HEK293 (cell line): ENCODE measurements at regions not wholly inside any gene's neighbourhood (a gene's known extent, or its start where the extent isn't known, plus 50 kb on each side); places are given as distances from the start of the nearest gene placed in this dataset.

ENCODE experiments used
- CTCF ChIA-PET: fragments of 350-600 bp; formaldehyde crosslinking; extraction: SDS; loops from one replicate; lab custom pipeline; 2021; ENCODE audit warnings: antibody characterized with exemption; lab: Yijun Ruan, JAX
- POLR2A ChIA-PET: fragments of 300-600 bp; formaldehyde crosslinking; extraction: SDS; loops from one replicate; lab custom pipeline; 2020; ENCODE audit warnings: antibody characterized with exemption, inconsistent platforms; lab: Yijun Ruan, JAX
- H3K27ac ChIP-seq: fragments of 200-500 bp; sonication (Bioruptor generic); 2 replicates; pipeline ENCODE4 v1.5.1; 2014; ENCODE audit warnings: low read depth, low read length, control low read depth, inconsistent platforms; ENCODE audit errors: extremely low read depth
- H3K36me3 ChIP-seq, 2 experiments: fragments of 200-500 bp in 1 of 2; sonication (Bioruptor generic) in 1 of 2; 1 replicate in 1 of 2; 2 replicates in 1 of 2; pipeline ENCODE4 v1.5.1; 2014 to 2017; ENCODE audit warnings: inconsistent platforms in 2 of 2, low read length in 2 of 2; ENCODE audit not compliant: control insufficient read depth in 2 of 2, insufficient read depth in 1 of 2
- H3K4me1 ChIP-seq: fragments of 200-500 bp; sonication (Bioruptor generic); 2 replicates; pipeline ENCODE4 v1.5.1; 2014; ENCODE audit warnings: mild to moderate bottlenecking, low read length, inconsistent platforms; ENCODE audit not compliant: control insufficient read depth, insufficient read depth
- H3K4me3 ChIP-seq: 2 replicates; pipeline ENCODE4 v1.5.1; 2011; ENCODE audit warnings: low read depth, mild to moderate bottlenecking, control low read depth, low read length, moderate library complexity
- H3K9me3 ChIP-seq: fragments of 200-500 bp; sonication (Bioruptor generic); 2 replicates; pipeline ENCODE4 v1.5.1; 2014; ENCODE audit warnings: low read depth, low read length, inconsistent platforms; ENCODE audit not compliant: control insufficient read depth, insufficient read depth
- CTCF ChIP-seq: fragments of 450-650 bp; formaldehyde crosslinking; IDR thresholded peaks from 2 replicates; pipeline ENCODE4 v1.5.1; 2016; ENCODE audit warnings: missing biosample characterization, missing genetic modification characterization
- EGR2 ChIP-seq: fragments of 450-650 bp; formaldehyde crosslinking; IDR thresholded peaks from 2 replicates; pipeline ENCODE4 v1.5.1; 2016; ENCODE audit warnings: low read depth, missing biosample characterization, missing genetic modification characterization
- KLF8 ChIP-seq: fragments of 450-650 bp; formaldehyde crosslinking; IDR thresholded peaks from 2 replicates; pipeline ENCODE4 v1.5.1; 2016; ENCODE audit warnings: missing biosample characterization, missing genetic modification characterization
- OSR2 ChIP-seq: fragments of 450-650 bp; formaldehyde crosslinking; IDR thresholded peaks from 2 replicates; pipeline ENCODE4 v1.5.1; 2016; ENCODE audit warnings: missing biosample characterization, missing genetic modification characterization
- REST ChIP-seq: fragments of 450-650 bp; formaldehyde crosslinking; IDR thresholded peaks from 2 replicates; pipeline ENCODE4 v1.5.1; 2016; ENCODE audit warnings: missing biosample characterization, missing genetic modification characterization
- YY1 ChIP-seq: fragments of 450-650 bp; formaldehyde crosslinking; IDR thresholded peaks from 2 replicates; pipeline ENCODE4 v1.5.1; 2018; ENCODE audit warnings: missing biosample characterization, missing genetic modification characterization
- ZNF280C ChIP-seq: fragments of 450-650 bp; formaldehyde crosslinking; IDR thresholded peaks from 2 replicates; pipeline ENCODE4 v1.5.1; 2016; ENCODE audit warnings: missing biosample characterization, missing genetic modification characterization
- ZNF366 ChIP-seq: fragments of 450-650 bp; formaldehyde crosslinking; conservative IDR thresholded peaks from 2 replicates; pipeline ENCODE4 v1.5.1; 2016; ENCODE audit warnings: missing biosample characterization, missing genetic modification characterization
- ZNF391 ChIP-seq: fragments of 450-650 bp; formaldehyde crosslinking; IDR thresholded peaks from 2 replicates; pipeline ENCODE4 v1.5.1; 2016; ENCODE audit warnings: low read depth, missing biosample characterization, missing genetic modification characterization, borderline replicate concordance
- ZNF416 ChIP-seq: fragments of 450-650 bp; formaldehyde crosslinking; IDR thresholded peaks from 2 replicates; pipeline ENCODE4 v1.5.1; 2016; ENCODE audit warnings: missing biosample characterization, missing genetic modification characterization
- ZNF426 ChIP-seq: fragments of 450-650 bp; formaldehyde crosslinking; IDR thresholded peaks from 2 replicates; pipeline ENCODE4 v1.5.1; 2017; ENCODE audit warnings: missing biosample characterization, missing genetic modification characterization, mild to moderate bottlenecking, inconsistent platforms, moderate library complexity
- ZNF792 ChIP-seq: fragments of 450-650 bp; formaldehyde crosslinking; IDR thresholded peaks from 2 replicates; pipeline ENCODE4 v1.5.1; 2016; ENCODE audit warnings: missing biosample characterization, missing genetic modification characterization
- TF ChIP-seq, protein P1 (sequence below): fragments of 450-650 bp; formaldehyde crosslinking; conservative IDR thresholded peaks from 2 replicates; pipeline ENCODE4 v1.5.1; 2016; ENCODE audit warnings: low read depth, missing biosample characterization, missing genetic modification characterization
- TF ChIP-seq, protein P2 (sequence below): fragments of 450-650 bp; formaldehyde crosslinking; IDR thresholded peaks from 2 replicates; pipeline ENCODE4 v1.5.1; 2017; ENCODE audit warnings: missing biosample characterization, mild to moderate bottlenecking, missing genetic modification characterization, moderate library complexity
- TF ChIP-seq, protein P3 (sequence below): fragments of 450-650 bp; formaldehyde crosslinking; IDR thresholded peaks from 2 replicates; pipeline ENCODE4 v1.5.1; 2016; ENCODE audit warnings: missing biosample characterization, missing genetic modification characterization

DNA sequence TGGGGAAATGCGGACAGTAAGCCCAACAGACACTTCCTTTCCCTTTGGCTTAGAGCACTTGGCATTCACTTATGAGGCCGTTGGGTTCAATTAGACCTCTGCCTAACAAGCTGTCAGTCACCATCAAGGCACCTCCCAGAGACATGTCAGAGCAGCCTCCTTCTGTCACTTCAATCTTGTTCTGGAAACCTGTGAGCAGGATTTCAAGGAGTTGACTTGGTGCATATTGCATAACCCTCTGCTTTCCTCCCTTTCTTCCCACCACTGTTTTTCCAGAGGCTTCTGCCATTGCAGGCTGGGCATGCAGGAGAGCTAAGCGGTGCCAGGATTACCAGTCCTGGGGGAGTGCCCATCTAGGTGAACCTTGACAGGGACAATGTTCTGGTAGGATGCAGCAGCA lies 484.2 kb upstream of the LRRC4C start:
- no peak overlapping the region for H3K4me3 ChIP-seq
- no peaks in the 10 kb centered on the region for H3K9me3 ChIP-seq
- H3K4me1 ChIP-seq: no peaks in the 10 kb centered on the region
- POLR2A ChIA-PET: no interaction called here
- TF ChIP-seq, protein P1, sequence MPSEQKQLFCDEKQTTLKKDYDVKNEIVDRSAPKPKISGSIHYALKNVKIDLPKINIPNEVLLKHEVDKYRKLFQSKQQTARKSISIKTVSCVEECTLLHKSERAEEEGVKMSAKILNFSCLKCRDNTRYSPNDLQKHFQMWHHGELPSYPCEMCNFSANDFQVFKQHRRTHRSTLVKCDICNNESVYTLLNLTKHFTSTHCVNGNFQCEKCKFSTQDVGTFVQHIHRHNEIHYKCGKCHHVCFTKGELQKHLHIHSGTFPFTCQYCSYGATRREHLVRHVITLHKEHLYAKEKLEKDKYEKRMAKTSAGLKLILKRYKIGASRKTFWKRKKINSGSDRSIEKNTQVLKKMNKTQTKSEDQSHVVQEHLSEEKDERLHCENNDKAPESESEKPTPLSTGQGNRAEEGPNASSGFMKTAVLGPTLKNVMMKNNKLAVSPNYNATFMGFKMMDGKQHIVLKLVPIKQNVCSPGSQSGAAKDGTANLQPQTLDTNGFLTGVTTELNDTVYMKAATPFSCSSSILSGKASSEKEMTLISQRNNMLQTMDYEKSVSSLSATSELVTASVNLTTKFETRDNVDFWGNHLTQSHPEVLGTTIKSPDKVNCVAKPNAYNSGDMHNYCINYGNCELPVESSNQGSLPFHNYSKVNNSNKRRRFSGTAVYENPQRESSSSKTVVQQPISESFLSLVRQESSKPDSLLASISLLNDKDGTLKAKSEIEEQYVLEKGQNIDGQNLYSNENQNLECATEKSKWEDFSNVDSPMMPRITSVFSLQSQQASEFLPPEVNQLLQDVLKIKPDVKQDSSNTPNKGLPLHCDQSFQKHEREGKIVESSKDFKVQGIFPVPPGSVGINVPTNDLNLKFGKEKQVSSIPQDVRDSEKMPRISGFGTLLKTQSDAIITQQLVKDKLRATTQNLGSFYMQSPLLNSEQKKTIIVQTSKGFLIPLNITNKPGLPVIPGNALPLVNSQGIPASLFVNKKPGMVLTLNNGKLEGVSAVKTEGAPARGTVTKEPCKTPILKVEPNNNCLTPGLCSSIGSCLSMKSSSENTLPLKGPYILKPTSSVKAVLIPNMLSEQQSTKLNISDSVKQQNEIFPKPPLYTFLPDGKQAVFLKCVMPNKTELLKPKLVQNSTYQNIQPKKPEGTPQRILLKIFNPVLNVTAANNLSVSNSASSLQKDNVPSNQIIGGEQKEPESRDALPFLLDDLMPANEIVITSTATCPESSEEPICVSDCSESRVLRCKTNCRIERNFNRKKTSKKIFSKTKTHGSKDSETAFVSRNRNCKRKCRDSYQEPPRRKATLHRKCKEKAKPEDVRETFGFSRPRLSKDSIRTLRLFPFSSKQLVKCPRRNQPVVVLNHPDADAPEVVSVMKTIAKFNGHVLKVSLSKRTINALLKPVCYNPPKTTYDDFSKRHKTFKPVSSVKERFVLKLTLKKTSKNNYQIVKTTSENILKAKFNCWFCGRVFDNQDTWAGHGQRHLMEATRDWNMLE (tag by site-specific recombination): no peak
- no peak for TF ChIP-seq ZNF792 (tag by site-specific recombination)
- TF ChIP-seq KLF8 (tag by site-specific recombination): no peak
- no peak for TF ChIP-seq ZNF416 (tag by site-specific recombination)
- no peak for TF ChIP-seq EGR2 (tag by site-specific recombination)
- no peak for TF ChIP-seq ZNF426 (tag by site-specific recombination)
- TF ChIP-seq ZNF391 (tag by site-specific recombination): no peak
- TF ChIP-seq REST (tag by site-specific recombination): no peak
- no peak for TF ChIP-seq ZNF366 (tag by site-specific recombination)
- TF ChIP-seq ZNF280C (tag by site-specific recombination): no peak
- TF ChIP-seq, protein P2, sequence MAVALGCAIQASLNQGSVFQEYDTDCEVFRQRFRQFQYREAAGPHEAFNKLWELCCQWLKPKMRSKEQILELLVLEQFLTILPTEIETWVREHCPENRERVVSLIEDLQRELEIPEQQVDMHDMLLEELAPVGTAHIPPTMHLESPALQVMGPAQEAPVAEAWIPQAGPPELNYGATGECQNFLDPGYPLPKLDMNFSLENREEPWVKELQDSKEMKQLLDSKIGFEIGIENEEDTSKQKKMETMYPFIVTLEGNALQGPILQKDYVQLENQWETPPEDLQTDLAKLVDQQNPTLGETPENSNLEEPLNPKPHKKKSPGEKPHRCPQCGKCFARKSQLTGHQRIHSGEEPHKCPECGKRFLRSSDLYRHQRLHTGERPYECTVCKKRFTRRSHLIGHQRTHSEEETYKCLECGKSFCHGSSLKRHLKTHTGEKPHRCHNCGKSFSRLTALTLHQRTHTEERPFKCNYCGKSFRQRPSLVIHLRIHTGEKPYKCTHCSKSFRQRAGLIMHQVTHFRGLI (tag by site-specific recombination): no peak
- no peak for TF ChIP-seq YY1 (tag by site-specific recombination)
- no peak for TF ChIP-seq OSR2
- TF ChIP-seq, protein P3, sequence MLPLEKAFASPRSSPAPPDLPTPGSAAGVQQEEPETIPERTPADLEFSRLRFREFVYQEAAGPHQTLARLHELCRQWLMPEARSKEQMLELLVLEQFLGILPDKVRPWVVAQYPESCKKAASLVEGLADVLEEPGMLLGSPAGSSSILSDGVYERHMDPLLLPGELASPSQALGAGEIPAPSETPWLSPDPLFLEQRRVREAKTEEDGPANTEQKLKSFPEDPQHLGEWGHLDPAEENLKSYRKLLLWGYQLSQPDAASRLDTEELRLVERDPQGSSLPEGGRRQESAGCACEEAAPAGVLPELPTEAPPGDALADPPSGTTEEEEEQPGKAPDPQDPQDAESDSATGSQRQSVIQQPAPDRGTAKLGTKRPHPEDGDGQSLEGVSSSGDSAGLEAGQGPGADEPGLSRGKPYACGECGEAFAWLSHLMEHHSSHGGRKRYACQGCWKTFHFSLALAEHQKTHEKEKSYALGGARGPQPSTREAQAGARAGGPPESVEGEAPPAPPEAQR (tag by site-specific recombination): no peak
- TF ChIP-seq CTCF (tag by site-specific recombination): no peak
- CTCF ChIA-PET: no interaction called here
- no peaks in the 10 kb centered on the region for H3K36me3 ChIP-seq
- H3K27ac ChIP-seq: no peak overlapping the region
